Inflammatory macrophage (primary cell): ENCODE measurements at regions not wholly inside any gene's neighbourhood (a gene's known extent, or its start where the extent isn't known, plus 50 kb on each side); places are given as distances from the start of the nearest gene placed in this dataset.

Source experiments
- DNase-seq, 2 donors: peaks; one replicate each; pipeline ENCODE4 v3.0.0-alpha.2; 2020 to 2022

DNA sequence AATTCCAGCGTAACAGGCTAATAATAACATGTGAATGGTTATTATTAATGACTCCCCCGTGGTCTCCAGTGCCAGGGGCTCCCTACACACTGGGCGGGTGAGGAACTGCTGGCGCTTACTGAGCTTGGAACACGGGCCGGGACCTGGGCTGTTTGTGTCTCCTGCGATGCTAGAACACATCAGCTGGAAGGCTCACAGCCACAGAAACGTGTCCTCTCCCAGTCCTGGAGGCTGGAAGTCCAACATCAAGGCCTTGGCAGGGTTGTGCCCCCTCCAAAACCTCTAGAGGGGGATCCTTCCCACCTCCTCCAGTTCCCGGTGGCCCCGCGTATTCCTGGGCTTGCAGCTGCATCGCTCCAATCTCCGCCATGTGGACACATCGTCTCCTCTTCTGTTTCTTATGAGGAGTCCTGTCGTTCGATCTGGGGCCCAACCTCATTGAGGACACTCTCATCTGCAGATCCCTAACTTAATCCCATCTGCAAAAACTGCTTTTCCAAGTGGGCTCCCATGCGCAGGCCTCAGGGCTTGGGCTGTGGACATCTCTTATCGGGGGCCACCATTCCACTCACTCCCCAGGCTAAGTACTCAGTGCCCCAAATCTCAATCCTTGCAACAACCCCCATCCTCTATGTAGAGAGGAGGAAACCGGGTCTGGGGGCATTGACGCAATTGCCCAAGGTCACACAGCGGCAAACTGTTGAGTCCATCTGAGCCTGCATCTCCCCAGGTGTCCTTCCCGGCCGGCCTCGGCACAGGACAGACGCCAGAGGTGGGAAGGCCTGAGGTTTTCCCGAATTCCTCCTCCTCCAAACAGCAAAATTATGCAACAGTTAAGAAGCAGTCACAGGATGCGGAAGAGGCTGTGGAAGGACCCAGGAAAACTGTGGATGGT lies 193.9 kb downstream of the IRF8 start:
- DNase-seq: no peak

DNA sequence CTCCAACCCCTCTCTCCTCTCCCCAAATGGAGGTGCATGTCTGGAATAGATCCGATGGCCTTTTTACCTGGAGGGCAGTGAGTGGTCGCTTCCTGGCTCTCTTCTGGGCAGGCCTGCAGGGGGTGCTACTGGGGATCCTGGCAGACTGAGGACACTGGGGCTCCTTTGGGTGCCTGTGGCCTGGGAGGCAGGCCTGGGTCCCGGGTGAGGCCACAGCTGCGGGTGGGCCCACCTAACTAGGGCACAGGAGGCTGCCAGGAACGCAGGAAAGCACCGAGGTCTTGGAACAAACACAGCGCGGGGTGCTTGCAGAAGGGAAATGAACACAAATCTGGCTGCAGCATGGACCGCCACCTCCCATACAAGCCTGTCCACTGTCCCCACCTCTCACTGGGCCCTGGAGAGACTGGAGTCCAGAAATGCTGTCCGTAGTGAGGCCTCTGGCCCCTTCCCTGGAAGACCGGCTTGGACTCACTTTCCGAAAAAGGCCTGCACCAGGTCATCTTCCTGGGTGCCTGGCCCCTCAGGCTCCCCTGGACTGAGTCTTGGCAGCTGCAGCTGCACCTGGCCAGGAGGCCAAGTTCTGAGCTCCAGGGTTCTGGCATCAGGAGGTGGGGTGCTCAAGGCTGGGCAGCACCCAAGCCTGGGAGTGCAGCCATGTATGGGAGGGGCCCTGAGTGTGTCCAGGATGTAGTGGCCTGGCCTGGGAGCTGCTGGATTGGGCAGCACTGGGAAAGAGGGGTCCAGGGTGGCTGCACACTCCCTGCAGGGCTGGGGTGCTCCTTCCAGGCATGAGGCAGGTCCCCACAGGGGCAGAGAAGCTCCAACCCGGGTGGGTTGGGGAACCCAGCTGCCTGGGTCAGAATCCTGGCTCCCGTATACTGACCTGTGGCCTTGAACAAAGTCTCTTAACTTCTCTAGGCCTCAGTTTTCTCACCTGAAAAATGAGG lies 195.1 kb downstream of the IRF8 start:
- no peak for DNase-seq

GRCh38 chr16:86095131-86095752 lies 196.3 kb downstream of the IRF8 start:
- DNase-seq: no peak

DNA sequence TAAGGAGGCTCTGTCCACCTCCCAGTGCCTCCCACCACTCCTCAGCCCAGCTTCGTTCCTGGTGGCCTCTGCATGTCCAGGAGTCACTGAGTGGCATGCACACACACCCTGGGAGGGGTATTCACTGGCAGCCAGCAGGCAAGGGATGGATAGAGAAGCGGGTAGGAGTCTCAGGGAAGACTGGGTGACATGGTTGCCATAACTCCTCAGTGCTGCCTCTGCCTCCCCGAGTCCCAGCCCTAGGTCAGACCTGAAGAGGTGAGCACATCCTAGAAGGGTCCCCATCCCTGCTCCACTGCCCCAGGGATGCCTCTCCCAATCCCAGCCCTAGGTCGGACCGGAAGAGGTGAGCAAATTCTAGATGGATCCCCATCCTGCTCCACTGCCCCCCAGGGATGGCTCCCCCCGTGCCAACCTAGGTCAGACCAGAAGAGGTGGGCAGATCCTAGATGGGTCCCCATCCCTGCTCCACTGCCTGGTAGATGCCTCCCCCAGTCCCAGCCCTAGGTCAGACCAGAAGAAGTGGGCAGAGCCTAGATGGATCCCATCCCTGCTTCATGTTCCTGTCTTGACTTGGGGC lies 197.0 kb downstream of the IRF8 start:
- DNase-seq: no peak

DNA sequence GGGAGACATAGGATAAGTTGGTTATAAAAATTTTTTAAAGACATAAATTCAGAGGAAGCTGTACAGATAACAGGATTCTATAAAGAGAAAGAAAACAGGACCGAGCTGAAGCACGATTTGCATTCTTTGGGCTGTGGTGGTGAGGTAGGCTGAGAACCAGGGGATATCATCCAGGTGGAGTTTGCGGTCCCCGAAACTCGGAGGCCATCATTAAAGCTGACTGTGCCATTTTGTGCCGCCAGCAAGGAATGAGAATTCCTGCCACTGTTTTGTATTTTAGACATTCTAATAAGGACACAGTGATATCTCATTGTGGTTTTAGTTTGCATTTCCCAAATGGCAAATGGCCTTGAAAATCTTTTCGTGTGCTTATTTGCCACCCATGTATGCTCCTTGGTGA lies 197.9 kb downstream of the IRF8 start:
- DNase-seq: no peak

GRCh38 chr16:86099326-86099725 lies 200.4 kb downstream of the IRF8 start:
- DNase-seq: no peak

- DNase-seq: no peak
These were observed 201.5 kb downstream of the IRF8 start for GRCh38 chr16:86100205-86101136.

DNA sequence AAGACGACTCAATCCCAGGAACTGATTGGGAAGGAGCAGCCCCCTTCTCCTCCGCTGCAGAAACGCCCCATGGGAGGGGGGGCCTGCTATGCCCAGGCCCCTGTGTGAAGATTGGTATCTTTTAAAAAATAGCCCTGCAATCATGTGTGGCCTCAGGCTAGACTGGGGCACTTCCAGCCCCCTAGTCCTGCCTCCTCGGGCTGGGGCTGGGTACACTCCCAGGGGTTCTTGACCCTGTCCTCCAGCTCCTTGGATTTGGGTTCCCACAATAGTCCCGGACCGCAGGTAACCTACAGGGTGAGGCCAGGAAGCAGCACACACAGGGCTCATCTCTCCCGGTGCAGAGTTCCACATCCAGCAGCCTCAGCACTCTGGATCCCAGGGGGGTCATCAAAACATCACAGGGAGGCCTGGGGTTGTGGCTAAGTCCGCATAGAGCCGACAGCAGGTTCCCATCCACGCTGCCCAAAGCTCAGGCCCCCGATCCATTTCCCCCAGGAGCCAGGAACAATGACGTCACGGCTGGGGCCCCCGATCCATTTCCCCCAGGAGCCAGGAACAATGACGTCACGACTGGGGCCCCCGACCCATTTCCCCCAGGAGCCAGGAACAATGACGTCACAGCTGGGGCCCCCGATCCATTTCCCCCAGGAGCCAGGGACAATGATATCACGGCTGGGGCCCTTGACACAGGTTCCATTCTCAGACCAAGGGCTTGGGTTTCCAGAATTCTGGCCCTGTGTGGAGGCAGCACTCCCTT lies 202.4 kb downstream of the IRF8 start:
- DNase-seq: no peak

GRCh38 chr16:86101897-86102157 lies 202.9 kb downstream of the IRF8 start:
- DNase-seq: no peak

- DNase-seq: no peak
These were observed 204.4 kb downstream of the IRF8 start for GRCh38 chr16:86103320-86103719.

DNA sequence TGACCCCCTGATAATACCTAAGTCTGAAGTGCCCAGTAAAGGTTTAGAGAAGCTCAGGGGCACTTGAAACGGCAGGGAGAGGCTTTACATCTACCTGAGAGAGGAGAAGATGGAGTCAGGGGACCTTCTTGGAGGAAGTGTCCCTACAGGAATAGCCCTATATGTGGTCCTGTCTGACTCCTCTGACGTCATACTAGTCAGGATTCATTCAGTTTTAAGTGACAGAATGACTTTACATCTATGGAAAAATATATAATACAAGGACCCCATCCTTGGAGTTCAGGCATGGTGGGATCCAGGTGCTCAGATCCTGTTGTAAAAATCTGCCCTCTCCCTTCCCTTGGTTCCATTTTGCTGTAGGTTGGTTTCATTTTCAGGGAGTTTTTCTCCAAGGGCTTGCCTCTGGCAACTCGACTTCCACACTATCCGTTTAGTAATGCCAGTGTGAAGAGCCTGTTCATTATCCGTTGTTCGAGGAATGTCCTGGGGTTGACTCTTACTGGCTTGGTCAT lies 205.6 kb downstream of the IRF8 start:
- DNase-seq: no peak

- DNase-seq: no peak
These were observed 208.4 kb downstream of the IRF8 start for GRCh38 chr16:86107215-86107825.

GRCh38 chr16:86108062-86108461 lies 209.1 kb downstream of the IRF8 start:
- DNase-seq: no peak

- DNase-seq: no peak
These were observed 211.2 kb downstream of the IRF8 start for GRCh38 chr16:86110134-86110533.

- no peak for DNase-seq
These were observed 211.8 kb downstream of the IRF8 start for GRCh38 chr16:86110726-86111125.

- DNase-seq: no peak
These were observed 213.2 kb downstream of the IRF8 start for GRCh38 chr16:86112178-86112577.

DNA sequence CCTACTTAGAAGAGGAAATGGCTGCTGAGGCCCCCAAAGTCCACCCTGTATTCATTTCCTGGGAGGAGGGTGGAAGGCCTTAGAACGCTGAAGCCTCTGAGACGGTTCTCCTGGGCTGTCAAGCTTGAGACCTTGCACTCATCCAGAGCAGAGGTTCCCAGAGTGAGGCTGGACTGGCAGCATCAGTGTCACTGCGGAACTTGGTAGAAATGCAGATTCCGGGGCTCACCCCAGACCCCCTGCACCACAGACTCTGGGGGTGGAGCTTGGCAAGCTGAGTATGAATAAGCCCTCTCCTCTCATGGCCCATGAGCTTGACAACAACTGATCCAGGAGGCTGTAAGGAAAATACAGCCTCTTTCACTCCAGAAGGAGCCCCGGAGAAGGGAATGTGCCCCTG lies 218.3 kb downstream of the IRF8 start:
- no peak for DNase-seq

GRCh38 chr16:86117756-86118155 lies 218.8 kb downstream of the IRF8 start:
- no peak for DNase-seq

DNA sequence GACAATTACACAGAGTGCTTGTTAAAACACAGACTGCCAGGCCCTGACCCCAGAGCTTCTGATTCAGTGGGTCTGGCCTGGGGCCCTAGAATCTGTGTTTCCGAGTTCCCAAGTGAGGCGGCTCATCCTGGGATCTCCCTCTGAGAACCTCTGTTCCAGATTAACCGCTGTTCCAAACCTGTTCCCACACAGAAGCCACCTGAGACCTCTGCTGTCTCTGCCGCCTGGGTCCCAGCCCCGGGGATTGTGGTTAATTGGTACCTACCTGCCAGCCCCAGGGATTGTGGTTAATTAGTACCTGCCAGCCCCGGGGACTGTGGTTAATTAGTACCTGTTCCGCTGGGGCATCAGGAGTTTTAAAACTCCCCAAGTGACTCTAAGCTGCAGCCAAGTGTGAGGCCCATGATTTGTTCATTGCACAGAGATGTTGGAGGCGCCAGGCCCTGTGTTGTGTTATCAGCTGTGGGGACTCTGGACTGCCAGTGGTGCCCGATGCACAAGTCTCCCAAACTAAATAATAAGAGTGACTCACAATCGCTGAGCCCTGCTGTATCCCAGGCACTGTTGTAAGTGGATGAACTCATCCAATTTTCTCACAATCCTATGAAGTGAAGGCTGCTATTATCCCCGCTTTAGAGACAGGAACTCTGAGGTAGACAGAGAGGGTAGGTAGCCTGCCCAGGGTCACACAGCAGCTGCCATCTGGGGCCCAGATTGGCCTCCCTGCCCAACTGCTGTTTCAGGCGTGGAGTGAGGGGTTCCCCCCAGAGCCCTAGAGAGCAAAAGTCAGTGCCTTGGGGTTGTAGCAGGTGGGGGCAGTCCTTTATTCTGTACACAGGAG lies 219.7 kb downstream of the IRF8 start:
- no peak for DNase-seq
